ENCODE measurements at regions not wholly inside any gene's neighbourhood (a gene's known extent, or its start where the extent isn't known, plus 50 kb on each side); places are given as distances from the start of the nearest gene placed in this dataset.

DNA sequence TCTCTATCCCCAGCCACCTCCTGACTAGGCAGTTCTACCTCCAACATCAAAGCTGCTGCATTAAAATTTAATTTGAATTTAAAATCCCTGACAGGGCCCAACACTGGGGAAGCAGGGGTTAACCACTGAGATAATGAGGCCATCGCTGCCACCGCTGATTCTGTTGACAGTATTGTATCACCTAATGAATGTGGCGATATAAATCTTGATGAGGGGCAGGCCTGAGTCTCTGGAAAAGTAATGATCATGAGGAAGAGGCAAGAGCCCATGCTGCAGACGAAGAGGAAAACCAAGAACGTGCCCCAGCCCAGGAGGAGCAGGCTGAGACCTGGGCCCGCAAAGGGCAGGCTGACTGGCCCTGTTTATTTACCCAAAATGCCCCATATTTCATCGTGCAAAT lies 251.4 kb upstream of the ZFHX3 start:
- Histone ChIP-seq H3K4me1 (ENCODE audit: control insufficient read depth, insufficient read depth, low read length) (no peaks in the 10 kb centered on the region), H3K9ac (ENCODE audit: control insufficient read depth, insufficient read depth, low read length) (no peak overlapping the region), H2AFZ (ENCODE audit: control insufficient read depth, low read depth, low read length) (no peak overlapping the region), H3K4me2 (ENCODE audit: control insufficient read depth, insufficient read depth) (no peak overlapping the region), H3K79me2 (ENCODE audit: control insufficient read depth, insufficient read depth, low read length) (no peaks in the 10 kb centered on the region), H3K4me3 (no peak overlapping the region), H3K27me3 (replicated peaks in 1 of 2; ENCODE audit: control insufficient read depth in 2 of 2, insufficient read depth in 2 of 2, low read length in 1 of 2) (no peaks in the 10 kb centered on the region), H4K20me1 (ENCODE audit: control insufficient read depth, insufficient read depth) (no peaks in the 10 kb centered on the region), H3K9me3 (replicated peaks; ENCODE audit: control insufficient read depth, insufficient read depth, low read length) (no peaks in the 10 kb centered on the region), H3K27ac (ENCODE audit: control insufficient read depth, insufficient read depth) (no peak overlapping the region), H3K36me3 (ENCODE audit: control insufficient read depth in 2 of 2, insufficient read depth in 2 of 2, low read length in 1 of 2) (no peaks in the 10 kb centered on the region)
- FAIRE-seq (no peak), ATAC-seq (no peak), DNase-seq (ENCODE audit: low read depth, low spot score) (no peak)
- no TSS peak for BruUV-seq (replicated peaks)
- intact Hi-C loops (cut with micrococcal nuclease; ENCODE audit: unreplicated experiment) = no loop called here
- RAD21 ChIA-PET (ENCODE audit: unreplicated experiment) = no interaction called here
- WGBS (ENCODE audit: insufficient coverage, insufficient replicate concordance, low lambda C conversion rate, missing lambda C conversion rate) = 55% methylated on average over 7 of the region's 7 CpGs
- in situ Hi-C loops (cut with MboI) = no loop called here
- SMC1A ChIA-PET (ENCODE audit: uncharacterized antibody, unreplicated experiment) = no interaction called here
- CTCF ChIA-PET = no interaction called here
- TF ChIP-seq EED (IDR thresholded peaks at IDR 0.05; ENCODE audit: low read depth) (no peak), RFX5 (IDR thresholded peaks at IDR 0.05; ENCODE audit: low read depth, low read length) (no peak), POLR2AphosphoS5 (IDR thresholded peaks at IDR 0.05; ENCODE audit: low read length) (no peak), TCF3 (IDR thresholded peaks at IDR 0.05; ENCODE audit: borderline replicate concordance, insufficient read depth, low read depth, low read length) (no peak), ZNF384 (IDR thresholded peaks at IDR 0.05; ENCODE audit: borderline replicate concordance, low read depth, low read length) (no peak), HSF1 (IDR thresholded peaks at IDR 0.05; ENCODE audit: low read depth, low read length) (no peak), ELK1 (IDR thresholded peaks at IDR 0.05; ENCODE audit: low read depth, low read length) (no peak), MYC (IDR thresholded peaks at IDR 0.05; ENCODE audit: insufficient read depth, insufficient read length, insufficient replicate concordance, low read length, severe bottlenecking) (no peak)
- POLR2A ChIA-PET = interaction anchor here (1.2 kb wide), 1 partner anchor 9 kb away, joined by 3 read pairs; no protein-coding TSS in a partner anchor
